Activated T-helper 2 cell treated with anti-CD3 and anti-CD28 coated beads, Interferon-gamma antibody, Interleukin-2, Interleukin-4, amounts not matched to agents 10 μg/mL and 5 μg/mL and 100 μg/mL, durations not matched to agents 14 hours and 24 hours and 36 hours (primary cell): ENCODE measurements at regions not wholly inside any gene's neighbourhood (a gene's known extent, or its start where the extent isn't known, plus 50 kb on each side); places are given as distances from the start of the nearest gene placed in this dataset.

Source experiments
- DNase-seq: peaks from one replicate; pipeline ENCODE4 v3.0.0; 2021; ENCODE audit warnings: low spot score
- H3K27ac Mint-ChIP-seq: one replicate; pipeline ENCODE4 v1.8.0; 2021; ENCODE audit warnings: mixed read lengths
- H3K27me3 Mint-ChIP-seq: one replicate; pipeline ENCODE4 v1.8.0; 2021; ENCODE audit warnings: low read depth, mixed read lengths
- H3K36me3 Mint-ChIP-seq: one replicate; pipeline ENCODE4 v1.8.0; 2021; ENCODE audit warnings: low read depth, mixed read lengths
- H3K4me1 Mint-ChIP-seq: one replicate; pipeline ENCODE4 v1.8.0; 2021; ENCODE audit warnings: low read depth, mixed read lengths
- H3K4me3 Mint-ChIP-seq: one replicate; pipeline ENCODE4 v1.8.0; 2021; ENCODE audit warnings: low read depth, mild to moderate bottlenecking, moderate library complexity, mixed read lengths
- H3K9me3 Mint-ChIP-seq: one replicate; pipeline ENCODE4 v1.8.0; 2021; ENCODE audit warnings: mixed read lengths
- intact Hi-C: fragments of 100-400 bp; cut with micrococcal nuclease; formaldehyde crosslinking; loops from one replicate; pipeline ENCODE4 v1.15.1; 2023

- Mint-ChIP-seq H3K4me1 (no peaks in the 10 kb centered on the region), H3K4me3 (no peak overlapping the region), H3K9me3 (no peaks in the 10 kb centered on the region), H3K27ac (no peak overlapping the region), H3K27me3 (no peaks in the 10 kb centered on the region), H3K36me3 (no peaks in the 10 kb centered on the region)
- intact Hi-C loops = no loop called here
- no peak for DNase-seq
Measured at GRCh38 chrX:44470816-44471215, 71.8 kb downstream of the FUNDC1 start.

GRCh38 chrX:44462850-44463249 lies 79.8 kb downstream of the FUNDC1 start:
- Mint-ChIP-seq H3K9me3 (no peaks in the 10 kb centered on the region), H3K27ac (no peak overlapping the region), H3K4me1 (no peaks in the 10 kb centered on the region), H3K27me3 (no peaks in the 10 kb centered on the region), H3K36me3 (no peaks in the 10 kb centered on the region), H3K4me3 (no peak overlapping the region)
- intact Hi-C loops = no loop called here
- no peak for DNase-seq

GRCh38 chrX:44459501-44459900 lies 83.2 kb downstream of the FUNDC1 start:
- Mint-ChIP-seq H3K36me3 (no peaks in the 10 kb centered on the region), H3K4me3 (no peak overlapping the region), H3K27me3 (no peaks in the 10 kb centered on the region), H3K4me1 (no peaks in the 10 kb centered on the region), H3K27ac (no peak overlapping the region), H3K9me3 (no peaks in the 10 kb centered on the region)
- no peak for DNase-seq
- intact Hi-C loops = no loop called here

GRCh38 chrX:44456685-44457084 lies 86.0 kb downstream of the FUNDC1 start:
- H3K4me3 Mint-ChIP-seq = no peak overlapping the region
- no peaks in the 10 kb centered on the region for H3K4me1 Mint-ChIP-seq
- H3K9me3 Mint-ChIP-seq = no peaks in the 10 kb centered on the region
- DNase-seq = no peak
- intact Hi-C loops = no loop called here
- no peaks in the 10 kb centered on the region for H3K27me3 Mint-ChIP-seq
- no peaks in the 10 kb centered on the region for H3K36me3 Mint-ChIP-seq
- no peak overlapping the region for H3K27ac Mint-ChIP-seq

- H3K27me3 Mint-ChIP-seq = no peaks in the 10 kb centered on the region
- no peaks in the 10 kb centered on the region for H3K36me3 Mint-ChIP-seq
- intact Hi-C loops = no loop called here
Measured at GRCh38 chrX:44451056-44451455, 91.6 kb downstream of the FUNDC1 start.

GRCh38 chrX:44447214-44447613 lies 95.4 kb downstream of the FUNDC1 start:
- Mint-ChIP-seq H3K9me3 (no peaks in the 10 kb centered on the region), H3K4me1 (no peaks in the 10 kb centered on the region), H3K36me3 (no peaks in the 10 kb centered on the region), H3K27ac (no peak overlapping the region), H3K27me3 (no peaks in the 10 kb centered on the region), H3K4me3 (no peak overlapping the region)
- no peak for DNase-seq
- intact Hi-C loops = no loop called here

More at GRCh38 chrX:44451056-44451455, 91.6 kb downstream of the FUNDC1 start:
- Mint-ChIP-seq H3K4me1 (no peaks in the 10 kb centered on the region), H3K9me3 (no peaks in the 10 kb centered on the region), H3K4me3 (no peak overlapping the region), H3K27ac (no peak overlapping the region)
- no peak for DNase-seq

DNA sequence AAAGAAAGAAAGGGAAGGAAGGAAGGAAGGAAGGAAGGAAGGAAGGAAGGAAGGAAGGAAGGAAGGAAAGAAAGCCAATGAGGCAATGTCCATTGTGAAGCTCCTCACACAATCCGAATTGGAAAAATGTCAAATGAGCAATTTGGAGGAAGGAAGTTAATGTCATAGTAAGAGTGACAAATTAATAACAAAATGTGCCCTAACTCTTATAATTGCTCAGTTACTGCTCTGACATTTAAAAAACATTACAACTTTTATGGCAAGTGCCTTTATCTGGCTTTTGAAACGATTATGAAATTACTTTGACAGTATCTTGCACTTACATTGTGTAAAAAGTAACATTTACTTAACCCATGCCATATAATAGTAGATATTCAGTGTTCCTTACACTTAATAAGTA lies 96.5 kb upstream of the EFHC2 start:
- Mint-ChIP-seq H3K27me3 (no peaks in the 10 kb centered on the region), H3K4me3 (no peak overlapping the region), H3K27ac (no peak overlapping the region), H3K4me1 (no peaks in the 10 kb centered on the region), H3K9me3 (peaks cover 11% of the 10 kb centered on the region), H3K36me3 (no peaks in the 10 kb centered on the region)
- intact Hi-C loops = no loop called here
- DNase-seq = no peak

DNA sequence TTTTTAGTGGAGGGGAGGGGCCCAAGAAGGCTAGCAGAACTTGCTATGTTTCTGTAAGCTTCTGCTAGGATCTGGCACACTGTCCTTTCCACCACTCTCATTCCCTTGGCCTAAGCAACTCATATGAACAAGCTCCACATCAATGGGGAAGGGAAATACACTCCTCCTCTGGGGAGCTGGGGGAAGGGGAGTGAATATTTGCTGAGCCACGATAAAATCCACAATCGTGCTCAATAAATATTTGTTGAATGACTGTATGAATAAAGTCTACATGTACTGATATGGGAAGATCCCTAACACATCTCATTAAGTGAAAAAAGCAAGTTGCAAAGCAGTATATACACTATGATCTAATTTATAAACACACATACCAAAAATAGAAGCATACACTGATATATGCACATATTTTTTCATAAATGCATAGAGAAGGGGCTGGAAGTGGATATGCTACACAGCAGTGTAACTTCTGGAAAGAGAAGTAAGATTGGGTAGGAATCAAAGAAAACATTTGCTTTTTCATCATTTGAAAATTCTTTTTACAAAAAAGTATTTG lies 95.8 kb upstream of the EFHC2 start:
- no peak overlapping the region for H3K4me3 Mint-ChIP-seq
- peaks cover 11% of the 10 kb centered on the region for H3K9me3 Mint-ChIP-seq
- no peak overlapping the region for H3K27ac Mint-ChIP-seq
- intact Hi-C loops = no loop called here
- no peak for DNase-seq
- no peaks in the 10 kb centered on the region for H3K27me3 Mint-ChIP-seq
- H3K36me3 Mint-ChIP-seq = no peaks in the 10 kb centered on the region
- H3K4me1 Mint-ChIP-seq = no peaks in the 10 kb centered on the region

DNA sequence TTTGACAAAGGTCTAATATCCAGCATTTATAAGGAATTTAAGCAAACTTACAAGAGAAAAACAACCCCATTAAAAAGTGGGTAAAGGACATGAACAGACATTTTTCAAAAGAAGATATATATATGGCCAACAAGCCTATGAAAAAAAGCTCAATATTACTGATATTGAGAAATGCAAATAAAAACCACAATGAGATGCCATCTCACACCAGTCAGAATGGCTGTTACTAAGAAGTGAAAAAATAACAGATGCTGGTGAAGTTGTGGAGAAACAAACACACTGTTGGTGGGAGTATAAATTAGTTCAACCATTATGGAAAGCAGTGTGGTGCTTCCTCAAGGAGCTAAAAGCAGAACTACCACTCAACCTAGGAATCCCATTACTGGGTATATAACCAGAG lies 91.6 kb upstream of the EFHC2 start:
- no peaks in the 10 kb centered on the region for H3K36me3 Mint-ChIP-seq
- H3K9me3 Mint-ChIP-seq = peaks cover 11% of the 10 kb centered on the region
- H3K27me3 Mint-ChIP-seq = no peaks in the 10 kb centered on the region
- peaks cover 4% of the 10 kb centered on the region for H3K4me1 Mint-ChIP-seq
- intact Hi-C loops = no loop called here
- no peak overlapping the region for H3K4me3 Mint-ChIP-seq
- no peak overlapping the region for H3K27ac Mint-ChIP-seq
- no peak for DNase-seq

DNA sequence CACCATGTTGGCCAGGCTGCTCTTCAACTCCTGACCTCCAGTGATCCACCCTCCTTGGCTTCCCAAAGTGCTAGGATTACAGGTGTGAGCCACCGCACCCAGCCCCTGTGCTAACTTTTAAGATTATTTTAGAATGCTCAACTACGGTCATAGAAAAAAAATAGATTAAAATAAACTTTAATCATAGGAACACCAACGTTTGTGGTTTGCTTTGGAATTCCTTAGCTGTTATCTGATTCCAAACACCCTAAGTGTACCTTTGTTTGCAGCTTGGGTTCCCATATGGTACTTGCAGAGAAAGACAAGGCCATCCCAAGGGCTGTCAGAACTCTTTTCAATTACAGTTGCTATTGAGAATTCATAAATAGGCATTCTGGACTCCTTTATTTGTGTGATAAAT lies 90.1 kb upstream of the EFHC2 start:
- no peak for DNase-seq
- no peak overlapping the region for H3K27ac Mint-ChIP-seq
- intact Hi-C loops = no loop called here
- H3K9me3 Mint-ChIP-seq = peaks cover 11% of the 10 kb centered on the region
- H3K4me1 Mint-ChIP-seq = peaks cover 10% of the 10 kb centered on the region
- H3K4me3 Mint-ChIP-seq = no peak overlapping the region
- H3K36me3 Mint-ChIP-seq = no peaks in the 10 kb centered on the region
- H3K27me3 Mint-ChIP-seq = no peaks in the 10 kb centered on the region

- no peaks in the 10 kb centered on the region for H3K36me3 Mint-ChIP-seq
- intact Hi-C loops = no loop called here
- H3K27ac Mint-ChIP-seq = no peak overlapping the region
- peaks cover 11% of the 10 kb centered on the region for H3K9me3 Mint-ChIP-seq
- no peaks in the 10 kb centered on the region for H3K27me3 Mint-ChIP-seq
- H3K4me3 Mint-ChIP-seq = no peak overlapping the region
- no peak for DNase-seq
- peaks cover 14% of the 10 kb centered on the region for H3K4me1 Mint-ChIP-seq
Measured at GRCh38 chrX:44432641-44433040, 89.2 kb upstream of the EFHC2 start.

DNA sequence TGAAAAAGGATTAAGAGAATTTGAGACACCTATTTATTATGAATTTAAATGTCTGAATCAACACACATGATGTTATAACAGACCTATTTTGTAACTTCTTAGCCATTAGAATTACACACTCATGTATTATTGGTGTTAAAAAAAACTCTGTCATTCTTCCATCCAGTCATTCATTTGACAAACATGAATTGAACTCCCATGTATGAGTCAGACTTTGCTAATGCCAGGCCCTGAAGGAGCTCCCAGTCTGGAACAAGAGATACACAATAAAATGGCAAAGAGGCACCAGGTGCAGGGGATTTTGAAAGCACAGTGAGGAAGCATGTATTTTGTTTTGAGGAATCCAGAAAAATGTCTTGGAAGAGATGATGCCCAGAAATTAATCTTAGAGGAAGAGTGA lies 87.7 kb upstream of the EFHC2 start:
- H3K4me3 Mint-ChIP-seq = no peak overlapping the region

DNA sequence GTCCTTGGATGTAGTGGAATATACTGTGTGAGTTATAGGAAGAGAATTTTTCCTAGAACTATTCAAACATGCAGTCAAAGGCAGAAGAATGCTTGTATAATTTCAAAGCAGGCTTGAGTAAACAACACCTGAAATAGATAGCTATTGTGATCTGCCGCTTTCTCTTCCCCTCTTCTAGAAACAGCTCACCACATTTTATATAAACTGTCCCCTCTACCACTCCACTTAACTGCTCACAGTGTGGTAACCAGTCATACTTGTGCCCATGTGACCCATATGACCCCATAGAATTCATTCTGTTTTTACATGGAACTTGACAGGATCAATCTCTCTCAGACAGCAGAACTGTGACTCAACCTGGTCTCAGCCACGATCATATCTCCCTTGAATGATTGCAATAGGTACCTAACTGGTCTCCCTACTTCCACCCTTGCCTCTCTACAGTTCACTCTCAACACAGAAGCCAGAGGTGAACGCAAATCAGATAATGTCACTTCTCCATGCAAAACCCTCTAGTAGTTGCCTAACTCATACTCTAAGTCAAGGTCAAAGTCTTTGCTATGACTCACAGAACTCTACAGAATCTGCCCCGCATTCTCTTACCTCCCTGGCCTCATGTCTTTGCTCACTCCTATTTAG lies 85.6 kb upstream of the EFHC2 start:
- no peak overlapping the region for H3K4me3 Mint-ChIP-seq
- H3K9me3 Mint-ChIP-seq = no peaks in the 10 kb centered on the region
- peaks cover 14% of the 10 kb centered on the region for H3K4me1 Mint-ChIP-seq
- DNase-seq = peak; percentile 7
- no peaks in the 10 kb centered on the region for H3K27me3 Mint-ChIP-seq
- H3K36me3 Mint-ChIP-seq = no peaks in the 10 kb centered on the region
- intact Hi-C loops = no loop called here
- no peak overlapping the region for H3K27ac Mint-ChIP-seq

More for the DNA sequence above, 87.7 kb upstream of the EFHC2 start:
- intact Hi-C loops = no loop called here
- no peak for DNase-seq
- H3K4me1 Mint-ChIP-seq = peaks cover 14% of the 10 kb centered on the region
- H3K27me3 Mint-ChIP-seq = no peaks in the 10 kb centered on the region
- no peak overlapping the region for H3K27ac Mint-ChIP-seq
- no peaks in the 10 kb centered on the region for H3K36me3 Mint-ChIP-seq
- H3K9me3 Mint-ChIP-seq = peaks cover 4% of the 10 kb centered on the region

DNA sequence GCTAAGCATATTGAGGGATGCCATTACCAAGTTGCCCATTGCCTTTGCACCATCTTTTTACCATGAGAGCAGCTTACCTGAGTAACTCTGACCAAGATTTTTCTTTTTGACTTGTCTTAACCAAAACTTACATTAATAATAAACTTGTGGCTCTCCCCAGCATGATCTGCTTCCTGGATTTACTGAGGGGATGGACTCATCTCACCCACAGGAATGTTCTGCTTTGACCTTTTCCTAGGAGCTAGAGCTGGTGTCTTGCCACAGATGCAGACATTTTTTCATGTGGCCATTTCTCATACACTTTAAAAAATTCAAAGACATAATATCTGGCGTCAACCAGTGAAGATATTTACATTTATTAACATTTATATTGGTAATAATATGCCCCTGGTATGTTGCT lies 79.2 kb upstream of the EFHC2 start:
- intact Hi-C loops = no loop called here
- no peaks in the 10 kb centered on the region for H3K27me3 Mint-ChIP-seq
- H3K4me3 Mint-ChIP-seq = no peak overlapping the region
- no peaks in the 10 kb centered on the region for H3K4me1 Mint-ChIP-seq
- H3K9me3 Mint-ChIP-seq = no peaks in the 10 kb centered on the region
- no peak overlapping the region for H3K27ac Mint-ChIP-seq
- H3K36me3 Mint-ChIP-seq = no peaks in the 10 kb centered on the region
- DNase-seq = no peak
